Upper lobe of right lung (tissue), 1 donor: ENCODE measurements at regions not wholly inside any gene's neighbourhood (a gene's known extent, or its start where the extent isn't known, plus 50 kb on each side); places are given as distances from the start of the nearest gene placed in this dataset.

Source experiments
- ATAC-seq: fragments of 200-7000 bp; cut with Tn5 transposase; one replicate; pipeline ENCODE4 v1.9.1; 2020; ENCODE audit warnings: mild to moderate bottlenecking, moderate library complexity
- DNase-seq: peaks from one replicate; pipeline ENCODE4 v3.0.0-alpha.2; 2020
- H3K27ac ChIP-seq: fragments of 200-600 bp; one replicate; pipeline ENCODE4 v1.8.0; 2022
- H3K27me3 ChIP-seq: fragments of 200-600 bp; one replicate; pipeline ENCODE4 v1.8.0; 2022; ENCODE audit warnings: mild to moderate bottlenecking
- H3K36me3 ChIP-seq: fragments of 200-600 bp; one replicate; pipeline ENCODE4 v1.8.0; 2022
- H3K4me1 ChIP-seq: fragments of 200-600 bp; one replicate; pipeline ENCODE4 v1.8.0; 2022
- H3K4me3 ChIP-seq: fragments of 200-600 bp; one replicate; pipeline ENCODE4 v1.8.0; 2022; ENCODE audit warnings: mild to moderate bottlenecking
- H3K9me3 ChIP-seq: fragments of 200-600 bp; one replicate; pipeline ENCODE4 v1.8.0; 2022
- intact Hi-C: fragments of 100-400 bp; cut with DNase I; formaldehyde crosslinking; loops from one replicate; pipeline ENCODE4 v1.11.0; 2022
- TF ChIP-seq, protein P1 (sequence below): fragments of 200-600 bp; IDR thresholded peaks from one replicate; pipeline ENCODE4 v1.8.0; 2022; ENCODE audit warnings: antibody characterized with exemption
- donor health status: DM: no; HTN: yes; CAD: no; lungs with severe emphysema.

DNA sequence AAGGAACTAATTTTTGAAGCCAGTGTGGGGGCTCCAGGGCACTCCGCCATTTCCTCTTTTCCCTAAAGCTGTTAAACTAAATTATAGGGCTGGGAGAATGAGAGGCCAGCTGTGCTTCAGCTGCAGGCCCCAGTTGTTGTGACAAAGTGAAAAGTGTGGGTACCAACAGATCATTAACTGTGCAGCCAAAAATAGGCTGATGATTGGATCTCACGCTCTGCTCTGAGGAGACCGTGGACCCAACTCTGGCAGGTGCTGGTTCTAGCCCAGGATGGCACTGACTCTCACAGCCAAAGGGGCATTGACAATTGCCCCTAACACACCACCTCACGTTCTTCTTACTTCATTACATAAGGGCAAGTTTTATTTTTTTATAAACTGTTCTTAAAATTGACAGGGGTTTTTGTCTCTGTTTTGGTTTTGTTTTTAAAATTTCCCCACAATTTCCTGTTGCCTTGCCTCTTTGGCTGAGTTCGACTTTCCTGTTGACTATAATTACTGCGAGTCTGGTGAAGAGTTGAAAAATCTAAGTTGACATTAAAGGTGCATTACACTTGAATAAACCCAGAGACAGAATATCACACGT is 391.0 kb downstream of the FGF9 start:
- intact Hi-C loops = no loop called here
- Histone ChIP-seq H3K9me3 (no peaks in the 10 kb centered on the region), H3K27ac (peak overlapping the region; percentile 60), H3K27me3 (no peaks in the 10 kb centered on the region), H3K4me1 (peaks cover 6% of the 10 kb centered on the region), H3K4me3 (no peak overlapping the region), H3K36me3 (no peaks in the 10 kb centered on the region)
- ATAC-seq = no peak
- TF ChIP-seq, protein P1, sequence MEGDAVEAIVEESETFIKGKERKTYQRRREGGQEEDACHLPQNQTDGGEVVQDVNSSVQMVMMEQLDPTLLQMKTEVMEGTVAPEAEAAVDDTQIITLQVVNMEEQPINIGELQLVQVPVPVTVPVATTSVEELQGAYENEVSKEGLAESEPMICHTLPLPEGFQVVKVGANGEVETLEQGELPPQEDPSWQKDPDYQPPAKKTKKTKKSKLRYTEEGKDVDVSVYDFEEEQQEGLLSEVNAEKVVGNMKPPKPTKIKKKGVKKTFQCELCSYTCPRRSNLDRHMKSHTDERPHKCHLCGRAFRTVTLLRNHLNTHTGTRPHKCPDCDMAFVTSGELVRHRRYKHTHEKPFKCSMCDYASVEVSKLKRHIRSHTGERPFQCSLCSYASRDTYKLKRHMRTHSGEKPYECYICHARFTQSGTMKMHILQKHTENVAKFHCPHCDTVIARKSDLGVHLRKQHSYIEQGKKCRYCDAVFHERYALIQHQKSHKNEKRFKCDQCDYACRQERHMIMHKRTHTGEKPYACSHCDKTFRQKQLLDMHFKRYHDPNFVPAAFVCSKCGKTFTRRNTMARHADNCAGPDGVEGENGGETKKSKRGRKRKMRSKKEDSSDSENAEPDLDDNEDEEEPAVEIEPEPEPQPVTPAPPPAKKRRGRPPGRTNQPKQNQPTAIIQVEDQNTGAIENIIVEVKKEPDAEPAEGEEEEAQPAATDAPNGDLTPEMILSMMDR = no peak
- DNase-seq = no peak

DNA sequence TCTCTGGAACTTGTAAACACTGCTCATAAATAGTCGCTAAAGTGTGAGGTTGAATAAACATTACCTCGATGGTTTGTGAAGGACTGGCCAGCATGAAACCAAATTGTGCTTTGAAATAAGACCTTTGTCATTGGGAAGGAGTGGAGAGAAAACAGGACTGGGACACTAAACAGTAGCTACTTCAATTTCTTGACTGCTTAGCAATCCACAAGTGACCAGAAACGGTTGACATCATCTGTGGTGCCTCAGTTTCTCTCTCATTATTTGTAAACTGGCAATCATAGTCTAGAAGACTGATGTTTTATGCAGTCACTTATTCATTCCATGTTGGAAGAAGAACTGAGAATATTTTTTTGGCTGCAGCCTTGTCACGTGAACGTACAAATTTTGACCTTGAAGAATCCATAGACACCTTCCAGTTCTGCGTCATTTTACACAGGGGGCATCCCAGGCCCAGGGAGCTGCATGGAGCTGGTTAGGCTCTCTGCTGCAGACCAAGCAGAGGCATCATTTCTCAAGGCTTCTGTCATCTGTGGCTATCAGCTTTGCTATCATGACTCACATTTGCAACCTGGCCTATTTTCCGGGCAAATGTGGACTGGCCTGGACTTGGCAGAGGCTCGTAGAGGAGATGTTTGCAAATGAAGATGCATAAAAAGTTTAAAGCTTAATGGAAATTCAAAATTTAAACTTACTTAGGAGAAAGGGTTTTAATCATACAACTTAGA is 391.8 kb downstream of the FGF9 start:
- H3K9me3 ChIP-seq = no peaks in the 10 kb centered on the region

DNA sequence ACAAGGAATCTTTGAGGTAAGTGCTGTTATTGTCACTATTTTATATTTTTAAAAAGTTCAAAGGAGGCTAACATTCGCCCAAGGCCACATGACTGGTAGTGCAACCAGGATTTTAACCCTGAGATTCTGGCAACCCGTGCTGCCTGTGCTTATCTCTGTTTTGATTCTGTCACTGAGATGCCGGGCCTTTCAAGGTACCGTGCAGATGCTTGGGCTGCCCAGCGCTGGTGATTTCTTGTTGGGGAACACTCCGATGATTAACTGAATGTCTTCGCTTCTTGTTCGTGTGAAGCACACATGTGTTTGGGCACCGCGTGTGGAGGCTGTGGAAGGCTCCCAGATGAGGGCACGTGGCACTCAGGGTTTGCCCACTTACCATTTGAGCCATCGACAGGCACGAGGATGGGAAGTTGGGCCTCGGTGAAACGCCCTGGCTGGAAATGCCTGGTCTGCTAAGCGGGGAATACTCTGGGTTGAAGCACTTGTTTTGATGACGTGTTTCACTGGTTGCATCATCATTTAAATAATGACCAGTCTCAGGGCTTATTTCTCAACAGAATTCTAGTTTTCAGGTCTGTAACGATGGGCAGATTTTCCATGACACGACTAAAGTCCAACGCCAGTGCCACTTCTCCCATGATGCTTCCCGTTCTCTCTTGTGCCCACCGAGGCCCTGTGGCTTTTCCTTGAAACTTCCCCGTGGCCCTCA is 392.7 kb downstream of the FGF9 start:
- DNase-seq = no peak
- no peak overlapping the region for H3K4me3 ChIP-seq

More for the DNA sequence above, 391.8 kb downstream of the FGF9 start:
- no peak for ATAC-seq
- DNase-seq = no peak
- intact Hi-C loops = no loop called here
- TF ChIP-seq, protein P1 = no peak
- Histone ChIP-seq H3K27ac (peak overlapping the region; percentile 3), H3K4me1 (peaks cover 6% of the 10 kb centered on the region), H3K36me3 (no peaks in the 10 kb centered on the region), H3K27me3 (no peaks in the 10 kb centered on the region), H3K4me3 (no peak overlapping the region)

DNA sequence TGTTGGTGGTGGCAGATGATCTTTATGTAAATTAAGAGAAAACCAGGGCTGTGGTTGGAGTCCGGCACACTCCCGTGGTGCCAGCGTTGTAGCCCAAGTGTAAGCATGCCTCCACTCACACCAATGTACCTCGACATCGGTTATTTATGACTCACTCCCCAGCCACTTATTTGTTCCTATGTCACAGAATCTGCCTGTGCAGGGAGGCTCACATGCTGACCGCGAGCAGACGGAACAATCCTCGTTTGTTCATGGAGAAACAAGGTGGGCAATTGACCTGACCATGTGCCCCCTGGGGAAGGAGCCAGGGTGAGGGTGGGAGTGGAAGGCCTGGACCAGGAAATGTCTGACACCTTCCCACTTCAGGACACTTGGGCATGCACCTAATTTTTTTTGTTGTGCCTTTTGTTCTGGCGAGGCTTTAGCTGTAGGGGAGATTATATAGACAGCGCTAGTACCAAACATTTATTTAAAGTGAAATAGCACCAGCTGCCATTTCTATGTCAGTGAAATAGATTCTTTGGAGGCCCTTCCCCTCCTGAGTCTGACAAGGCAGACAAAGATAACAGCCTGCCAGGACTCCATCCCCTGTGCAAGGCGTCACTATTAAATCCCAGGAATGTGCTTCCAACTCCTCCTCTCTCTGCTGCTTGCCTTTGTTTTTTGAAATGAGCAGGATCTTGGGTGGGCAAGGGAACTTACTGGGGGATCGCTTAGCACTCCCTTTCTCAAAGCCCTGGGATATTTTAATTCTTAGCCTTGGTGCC is 394.2 kb downstream of the FGF9 start:
- Histone ChIP-seq H3K4me1 (peaks cover 6% of the 10 kb centered on the region), H3K4me3 (no peak overlapping the region), H3K27me3 (no peaks in the 10 kb centered on the region), H3K9me3 (no peaks in the 10 kb centered on the region), H3K36me3 (no peaks in the 10 kb centered on the region), H3K27ac (no peak overlapping the region)
- ATAC-seq = no peak
- intact Hi-C loops = no loop called here
- TF ChIP-seq, protein P1 = no peak
- DNase-seq = no peak

More for the DNA sequence above, 392.7 kb downstream of the FGF9 start:
- H3K27me3 ChIP-seq = no peaks in the 10 kb centered on the region
- H3K4me1 ChIP-seq = peaks cover 6% of the 10 kb centered on the region
- peak overlapping the region; percentile 3 for H3K27ac ChIP-seq
- intact Hi-C loops = no loop called here
- no peaks in the 10 kb centered on the region for H3K36me3 ChIP-seq
- TF ChIP-seq, protein P1 = no peak
- no peak for ATAC-seq
- no peaks in the 10 kb centered on the region for H3K9me3 ChIP-seq

- Histone ChIP-seq H3K36me3 (no peaks in the 10 kb centered on the region), H3K27me3 (no peaks in the 10 kb centered on the region), H3K4me1 (no peaks in the 10 kb centered on the region), H3K27ac (no peak overlapping the region), H3K4me3 (no peak overlapping the region), H3K9me3 (no peaks in the 10 kb centered on the region)
- ATAC-seq (no peak), DNase-seq (no peak)
- intact Hi-C loops = no loop called here
- TF ChIP-seq, protein P1 = no peak
Observed at GRCh38 chr13:22073718-22074117, 402.8 kb downstream of the FGF9 start.
